ENCODE measurements at regions not wholly inside any gene's neighbourhood (a gene's known extent, or its start where the extent isn't known, plus 50 kb on each side); places are given as distances from the start of the nearest gene placed in this dataset.

DNA sequence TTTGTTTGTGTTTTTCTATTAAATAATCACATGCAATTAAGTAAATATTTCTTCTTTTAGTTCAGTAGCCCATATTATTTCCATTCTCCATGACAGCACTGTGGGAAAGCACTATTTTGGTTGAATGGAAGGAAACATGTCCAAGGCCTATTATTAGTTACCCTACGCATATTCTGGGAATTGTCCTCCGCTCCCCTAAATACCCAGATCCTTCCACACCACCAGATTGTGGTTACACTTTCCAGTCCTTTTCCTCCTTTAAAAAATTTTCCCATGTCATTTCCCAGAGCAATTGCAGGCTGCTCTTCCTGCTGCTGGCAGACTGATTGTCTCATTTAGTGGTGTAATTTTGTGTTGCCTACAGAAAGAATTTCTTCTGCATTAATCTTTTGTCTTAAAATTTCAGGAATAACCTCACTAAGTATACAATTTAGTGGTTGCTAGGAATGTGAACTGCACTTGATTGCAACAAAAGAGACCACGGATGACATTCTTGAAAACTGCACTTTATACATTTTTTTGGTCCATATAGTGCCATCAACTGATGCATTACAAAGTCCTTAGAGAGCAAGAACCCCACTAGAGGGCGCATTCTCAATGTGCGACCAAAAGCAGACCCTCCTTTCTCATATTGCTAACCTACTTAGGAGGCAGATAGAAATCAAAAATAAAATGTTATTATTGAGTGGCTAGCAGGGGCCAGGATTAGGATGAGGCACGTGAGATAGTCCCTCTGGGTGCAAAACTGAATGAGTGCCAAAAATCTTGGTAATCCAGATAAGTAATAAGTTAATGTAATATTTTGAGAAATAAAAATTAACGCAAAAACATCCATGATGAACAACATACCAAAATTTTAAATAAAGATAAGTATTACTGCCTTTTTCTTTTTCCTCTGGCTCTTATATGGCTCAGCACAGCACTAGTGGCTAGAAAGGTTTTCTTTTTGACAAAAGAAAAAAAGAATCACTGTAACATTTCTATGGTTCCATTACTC lies 98.8 kb upstream of the IQCM start:
- Histone ChIP-seq H3K9me1 (ENCODE audit: control insufficient read depth, insufficient read depth, low read length) (no peaks in the 10 kb centered on the region), H3K9ac (ENCODE audit: insufficient read depth in 1 of 2, low read depth in 2 of 2, low read length in 2 of 2) (no peak overlapping the region), H3K9me3 (replicated peaks; ENCODE audit: control insufficient read depth, insufficient read depth, low read depth, low read length) (no peaks in the 10 kb centered on the region), H3K36me3 (ENCODE audit: control insufficient read depth, insufficient read depth, low read length) (no peaks in the 10 kb centered on the region), H3K4me1 (replicated peaks in 1 of 2; ENCODE audit: control insufficient read depth in 2 of 2, insufficient read depth in 2 of 2, low read length in 2 of 2) (no peaks in the 10 kb centered on the region), H3K79me2 (ENCODE audit: control insufficient read depth, insufficient read depth, low read length) (no peaks in the 10 kb centered on the region), H3K27ac (ENCODE audit: extremely low read depth, low read depth, low read length) (no peak overlapping the region), H3K4me2 (ENCODE audit: insufficient read depth, low read length) (no peak overlapping the region), H3K27me3 (ENCODE audit: control insufficient read depth in 2 of 2, insufficient read depth in 2 of 2, low read length in 2 of 2) (no peaks in the 10 kb centered on the region), H2AFZ (ENCODE audit: low read depth, low read length) (no peak overlapping the region), H3K4me3 (no peak overlapping the region), H4K20me1 (replicated peaks; ENCODE audit: control insufficient read depth, insufficient read depth, low read length) (no peaks in the 10 kb centered on the region)
- ChIA-PET POLR2A (no interaction called here), CTCF (ENCODE audit: low intra/inter-chr PET ratio) (no interaction called here)
- in situ Hi-C loops (cut with MboI) (no loop called here), intact Hi-C loops (cut with micrococcal nuclease) (no loop called here)
- peak; percentile 32 to 57 (median 39) for DNase-seq (ENCODE audit: extremely low read depth in 1 of 4, low spot score in 3 of 4)
- 3% methylated on average over 7 of the region's 7 CpGs for WGBS (ENCODE audit: insufficient coverage, low coverage, missing lambda C conversion rate)
- BruUV-seq (replicated peaks): no TSS peak
- FAIRE-seq: peak; percentile 80
- peak; percentile 90 for ATAC-seq
- TF ChIP-seq, protein P1, sequence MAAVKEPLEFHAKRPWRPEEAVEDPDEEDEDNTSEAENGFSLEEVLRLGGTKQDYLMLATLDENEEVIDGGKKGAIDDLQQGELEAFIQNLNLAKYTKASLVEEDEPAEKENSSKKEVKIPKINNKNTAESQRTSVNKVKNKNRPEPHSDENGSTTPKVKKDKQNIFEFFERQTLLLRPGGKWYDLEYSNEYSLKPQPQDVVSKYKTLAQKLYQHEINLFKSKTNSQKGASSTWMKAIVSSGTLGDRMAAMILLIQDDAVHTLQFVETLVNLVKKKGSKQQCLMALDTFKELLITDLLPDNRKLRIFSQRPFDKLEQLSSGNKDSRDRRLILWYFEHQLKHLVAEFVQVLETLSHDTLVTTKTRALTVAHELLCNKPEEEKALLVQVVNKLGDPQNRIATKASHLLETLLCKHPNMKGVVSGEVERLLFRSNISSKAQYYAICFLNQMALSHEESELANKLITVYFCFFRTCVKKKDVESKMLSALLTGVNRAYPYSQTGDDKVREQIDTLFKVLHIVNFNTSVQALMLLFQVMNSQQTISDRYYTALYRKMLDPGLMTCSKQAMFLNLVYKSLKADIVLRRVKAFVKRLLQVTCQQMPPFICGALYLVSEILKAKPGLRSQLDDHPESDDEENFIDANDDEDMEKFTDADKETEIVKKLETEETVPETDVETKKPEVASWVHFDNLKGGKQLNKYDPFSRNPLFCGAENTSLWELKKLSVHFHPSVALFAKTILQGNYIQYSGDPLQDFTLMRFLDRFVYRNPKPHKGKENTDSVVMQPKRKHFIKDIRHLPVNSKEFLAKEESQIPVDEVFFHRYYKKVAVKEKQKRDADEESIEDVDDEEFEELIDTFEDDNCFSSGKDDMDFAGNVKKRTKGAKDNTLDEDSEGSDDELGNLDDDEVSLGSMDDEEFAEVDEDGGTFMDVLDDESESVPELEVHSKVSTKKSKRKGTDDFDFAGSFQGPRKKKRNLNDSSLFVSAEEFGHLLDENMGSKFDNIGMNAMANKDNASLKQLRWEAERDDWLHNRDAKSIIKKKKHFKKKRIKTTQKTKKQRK (IDR thresholded peaks at IDR 0.05; ENCODE audit: borderline replicate concordance, low read depth, low read length): no peak
- TF ChIP-seq NR4A1 (CRISPR knock-in tag; IDR thresholded peaks at IDR 0.05) (no peak), NR4A1 (tag; IDR thresholded peaks at IDR 0.05) (no peak), MAZ (CRISPR knock-in tag; conservative IDR thresholded peaks at IDR 0.05 in 1 of 2, IDR thresholded peaks at IDR 0.05 in 1 of 2) (no peak), RAD21 (CRISPR knock-in tag; conservative IDR thresholded peaks at IDR 0.05 in 1 of 2, IDR thresholded peaks at IDR 0.05 in 1 of 2) (peak in 1 of 2 experiments; percentile 44; a peak in 2 of 4 replicates), ZFX (CRISPR knock-in tag; IDR thresholded peaks at IDR 0.05) (no peak), HNRNPL (IDR thresholded peaks at IDR 0.05; ENCODE audit: low read depth, low read length) (no peak), SMC3 (conservative IDR thresholded peaks at IDR 0.05; ENCODE audit: insufficient read depth, low read depth, low read length) (0 out of 2 replicates have a peak, but pooled peaks have one; percentile 26), ZFP30 (CRISPR knock-in tag; IDR thresholded peaks at IDR 0.05; ENCODE audit: borderline replicate concordance) (no peak), NFE2 (IDR thresholded peaks at IDR 0.05; ENCODE audit: low read depth) (no peak), NR2C1 (IDR thresholded peaks at IDR 0.05) (no peak), NR2C1 (tag; IDR thresholded peaks at IDR 0.05) (no peak), NRF1 (conservative IDR thresholded peaks at IDR 0.05 in 1 of 2, IDR thresholded peaks at IDR 0.05 in 1 of 2) (no peak)
- TF ChIP-seq, protein P2, sequence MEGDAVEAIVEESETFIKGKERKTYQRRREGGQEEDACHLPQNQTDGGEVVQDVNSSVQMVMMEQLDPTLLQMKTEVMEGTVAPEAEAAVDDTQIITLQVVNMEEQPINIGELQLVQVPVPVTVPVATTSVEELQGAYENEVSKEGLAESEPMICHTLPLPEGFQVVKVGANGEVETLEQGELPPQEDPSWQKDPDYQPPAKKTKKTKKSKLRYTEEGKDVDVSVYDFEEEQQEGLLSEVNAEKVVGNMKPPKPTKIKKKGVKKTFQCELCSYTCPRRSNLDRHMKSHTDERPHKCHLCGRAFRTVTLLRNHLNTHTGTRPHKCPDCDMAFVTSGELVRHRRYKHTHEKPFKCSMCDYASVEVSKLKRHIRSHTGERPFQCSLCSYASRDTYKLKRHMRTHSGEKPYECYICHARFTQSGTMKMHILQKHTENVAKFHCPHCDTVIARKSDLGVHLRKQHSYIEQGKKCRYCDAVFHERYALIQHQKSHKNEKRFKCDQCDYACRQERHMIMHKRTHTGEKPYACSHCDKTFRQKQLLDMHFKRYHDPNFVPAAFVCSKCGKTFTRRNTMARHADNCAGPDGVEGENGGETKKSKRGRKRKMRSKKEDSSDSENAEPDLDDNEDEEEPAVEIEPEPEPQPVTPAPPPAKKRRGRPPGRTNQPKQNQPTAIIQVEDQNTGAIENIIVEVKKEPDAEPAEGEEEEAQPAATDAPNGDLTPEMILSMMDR (IDR thresholded peaks at IDR 0.05 in 2 of 3, conservative IDR thresholded peaks at IDR 0.05 in 1 of 3; ENCODE audit: insufficient read depth in 2 of 3, low read depth in 1 of 3, low read length in 3 of 3): peak; percentile 48 to 65 (median 59); a peak in 5 of 6 replicates

Data from K562 (cell line).